ENCODE measurements at regions not wholly inside any gene's neighbourhood (a gene's known extent, or its start where the extent isn't known, plus 50 kb on each side); places are given as distances from the start of the nearest gene placed in this dataset.

GRCh38 chr12:124149287-124149686 lies 145.6 kb upstream of the RFLNA start:
- no peak for ATAC-seq
- Histone ChIP-seq H3K36me3 (ENCODE audit: control insufficient read depth, insufficient read depth, low read length) (no peaks in the 10 kb centered on the region), H3K9me3 (ENCODE audit: control insufficient read depth, insufficient read depth, low read depth, low read length) (no peaks in the 10 kb centered on the region), H3K4me3 (ENCODE audit: low read depth in 2 of 2, low read length in 2 of 2) (no peak overlapping the region), H3K4me1 (ENCODE audit: control insufficient read depth, insufficient read depth, low read length) (no peaks in the 10 kb centered on the region), H3K27ac (ENCODE audit: low read length) (no peak overlapping the region), H3K27me3 (ENCODE audit: control insufficient read depth, insufficient read depth, low read length) (no peaks in the 10 kb centered on the region)
- ChIA-PET CTCF (no interaction called here), POLR2A (no interaction called here)
- intact Hi-C loops (cut with micrococcal nuclease; ENCODE audit: unreplicated experiment) (no loop called here), in situ Hi-C loops (cut with HindIII; ENCODE audit: low pct_unique_long_range_greater_than_20kb, low sequenced_read_pairs) (no loop called here)
- no peak for DNase-seq (ENCODE audit: low read depth, low spot score)
- no TSS peak for BruUV-seq (replicated peaks)
- no peak for TF ChIP-seq POLR2AphosphoS5 (IDR thresholded peaks at IDR 0.05; ENCODE audit: low read depth, low read length)
- no peak for TF ChIP-seq TCF7L2 (IDR thresholded peaks at IDR 0.05; ENCODE audit: low read depth, low read length)

GRCh38 chr12:124150168-124150567 lies 144.7 kb upstream of the RFLNA start:
- Histone ChIP-seq H3K27ac (ENCODE audit: low read length) (no peak overlapping the region), H3K27me3 (ENCODE audit: control insufficient read depth, insufficient read depth, low read length) (no peaks in the 10 kb centered on the region), H3K4me1 (ENCODE audit: control insufficient read depth, insufficient read depth, low read length) (no peaks in the 10 kb centered on the region), H3K4me3 (ENCODE audit: low read depth in 2 of 2, low read length in 2 of 2) (no peak overlapping the region), H3K36me3 (ENCODE audit: control insufficient read depth, insufficient read depth, low read length) (no peaks in the 10 kb centered on the region), H3K9me3 (ENCODE audit: control insufficient read depth, insufficient read depth, low read depth, low read length) (no peaks in the 10 kb centered on the region)
- no TSS peak for BruUV-seq (replicated peaks)
- in situ Hi-C loops (cut with HindIII; ENCODE audit: low pct_unique_long_range_greater_than_20kb, low sequenced_read_pairs) (no loop called here), intact Hi-C loops (cut with micrococcal nuclease; ENCODE audit: unreplicated experiment) (no loop called here)
- POLR2A ChIA-PET, result no interaction called here
- ATAC-seq (no peak), DNase-seq (ENCODE audit: low read depth, low spot score) (no peak)
- CTCF ChIA-PET, result no interaction called here
- no peak for TF ChIP-seq SIN3A (IDR thresholded peaks at IDR 0.05; ENCODE audit: borderline replicate concordance, insufficient read depth, low read depth, low read length)
- TF ChIP-seq TCF7L2 (IDR thresholded peaks at IDR 0.05; ENCODE audit: low read depth, low read length), result no peak
- TF ChIP-seq CTCF (IDR thresholded peaks at IDR 0.05), result no peak
- TF ChIP-seq POLR2AphosphoS5 (IDR thresholded peaks at IDR 0.05; ENCODE audit: low read depth, low read length), result no peak
- no peak for TF ChIP-seq REST (IDR thresholded peaks at IDR 0.05; ENCODE audit: insufficient read depth in 1 of 2, low read depth in 2 of 2, low read length in 1 of 2)

- ATAC-seq (no peak), DNase-seq (ENCODE audit: low read depth, low spot score) (no peak)
- H3K36me3 ChIP-seq (ENCODE audit: control insufficient read depth, insufficient read depth, low read length), result no peaks in the 10 kb centered on the region
- no TSS peak for BruUV-seq (replicated peaks)
- H3K4me1 ChIP-seq (ENCODE audit: control insufficient read depth, insufficient read depth, low read length), result no peaks in the 10 kb centered on the region
- intact Hi-C loops (cut with micrococcal nuclease; ENCODE audit: unreplicated experiment) (no loop called here), in situ Hi-C loops (cut with HindIII; ENCODE audit: low pct_unique_long_range_greater_than_20kb, low sequenced_read_pairs) (no loop called here)
- TF ChIP-seq REST (IDR thresholded peaks at IDR 0.05; ENCODE audit: insufficient read depth in 1 of 2, low read depth in 2 of 2, low read length in 1 of 2) (no peak), SIN3A (IDR thresholded peaks at IDR 0.05; ENCODE audit: borderline replicate concordance, insufficient read depth, low read depth, low read length) (no peak), POLR2AphosphoS5 (IDR thresholded peaks at IDR 0.05; ENCODE audit: low read depth, low read length) (no peak), CTCF (IDR thresholded peaks at IDR 0.05) (no peak)
- H3K9me3 ChIP-seq (ENCODE audit: control insufficient read depth, insufficient read depth, low read depth, low read length), result no peaks in the 10 kb centered on the region
- POLR2A ChIA-PET, result no interaction called here
- H3K27ac ChIP-seq (ENCODE audit: low read length), result no peak overlapping the region
- no peak overlapping the region for H3K4me3 ChIP-seq (ENCODE audit: low read depth in 2 of 2, low read length in 2 of 2)
- H3K27me3 ChIP-seq (ENCODE audit: control insufficient read depth, insufficient read depth, low read length), result no peaks in the 10 kb centered on the region
- CTCF ChIA-PET, result interaction anchor here (0.6 kb wide), 1 partner anchor 188 kb away, joined by 4 read pairs; no protein-coding TSS in a partner anchor
Measured at GRCh38 chr12:124151583-124151982, 143.3 kb upstream of the RFLNA start.

Measured in Panc1 (cell line).